Endothelial cell of umbilical vein (primary cell): ENCODE measurements at regions not wholly inside any gene's neighbourhood (a gene's known extent, or its start where the extent isn't known, plus 50 kb on each side); places are given as distances from the start of the nearest gene placed in this dataset.

Experiments
- BruUV-seq: library from RNA; stranded (reverse); fragments of 400-500 nt; replicated peaks from 2 replicates; lab custom pipeline; 2021; lab: Mats Ljungman, UMichigan
- CTCF ChIA-PET: fragments of 300-600, 350-600 bp; sonication (Branson Sonifier 250); formaldehyde crosslinking; loops from one replicate; lab custom pipeline; 2021; ENCODE audit warnings: antibody characterized with exemption, inconsistent platforms; lab: Charles Lee
- POLR2A ChIA-PET: fragments of 300-600, 350-600 bp; sonication (Branson Sonifier 250); formaldehyde crosslinking; loops from one replicate; lab custom pipeline; 2021; ENCODE audit warnings: antibody characterized with exemption, inconsistent platforms; lab: Charles Lee
- DNase-seq: peaks from one replicate; pipeline ENCODE4 v3.0.0-alpha.2; 2011; ENCODE audit warnings: low read depth, low spot score
- FAIRE-seq: peaks from 2 replicates; lab custom pipeline; 2011; peaks lifted over from hg19 to GRCh38; lab: Jason Lieb, UNC
- H2AFZ ChIP-seq: 2 replicates; pipeline ENCODE4 v1.6.0; 2012; ENCODE audit warnings: low read depth, low read length, control low read depth, inconsistent platforms
- H3K27ac ChIP-seq: 2 replicates; pipeline ENCODE4 v1.5.1; 2011; ENCODE audit warnings: low read depth, mild to moderate bottlenecking, control low read depth, low read length, moderate library complexity; ENCODE audit not compliant: insufficient read depth
- H3K27me3 ChIP-seq, 2 experiments: 2 replicates each; pipeline versions ENCODE4 v1.6.0 to v1.6.1; 2011; ENCODE audit warnings: low read length in 2 of 2, mixed read lengths in 1 of 2; ENCODE audit not compliant: control insufficient read depth in 2 of 2, insufficient read depth in 2 of 2
- H3K36me3 ChIP-seq, 2 experiments: 2 replicates in 1 of 2; 3 replicates in 1 of 2; pipeline ENCODE4 v1.5.1; 2011; ENCODE audit warnings: low read length in 2 of 2, mild to moderate bottlenecking in 1 of 2, moderate library complexity in 1 of 2; ENCODE audit not compliant: control insufficient read depth in 2 of 2, insufficient read depth in 2 of 2; ENCODE audit errors: extremely low read depth in 1 of 2
- H3K4me1 ChIP-seq: 3 replicates; pipeline ENCODE4 v1.5.1; 2011; ENCODE audit warnings: mild to moderate bottlenecking, low read length; ENCODE audit not compliant: control insufficient read depth, insufficient read depth; ENCODE audit errors: extremely low read depth
- H3K4me2 ChIP-seq: 2 replicates; pipeline ENCODE4 v1.6.1; 2011; ENCODE audit warnings: low read length, control low read depth, mixed read lengths; ENCODE audit not compliant: insufficient read depth
- H3K4me3 ChIP-seq, 3 experiments: fragments of 200-600 bp in 1 of 3; sonication (generic), shearing (Covaris generic) in 1 of 3; replicated peaks in 1 of 3; 2 replicates each; pipeline ENCODE4 v1.5.1; 2011 to 2016; ENCODE audit warnings: control low read depth in 3 of 3, low read length in 3 of 3, mild to moderate bottlenecking in 2 of 3, inconsistent platforms in 1 of 3, low read depth in 1 of 3, moderate library complexity in 1 of 3; ENCODE audit not compliant: insufficient read depth in 1 of 3
- H3K79me2 ChIP-seq: 2 replicates; pipeline ENCODE4 v1.6.0; 2012; ENCODE audit warnings: low read length, inconsistent platforms; ENCODE audit not compliant: control insufficient read depth, insufficient read depth
- H3K9ac ChIP-seq: replicated peaks from 2 replicates; pipeline ENCODE3; 2011; ENCODE audit warnings: low read length, control low read depth; ENCODE audit not compliant: insufficient read depth; ENCODE audit errors: extremely low read depth
- H3K9me1 ChIP-seq: replicated peaks from 3 replicates; pipeline ENCODE4 v1.6.0; 2011; ENCODE audit warnings: mild to moderate bottlenecking, low read length; ENCODE audit not compliant: control insufficient read depth, insufficient read depth; ENCODE audit errors: extremely low read depth
- H3K9me3 ChIP-seq: replicated peaks from 2 replicates; pipeline ENCODE4 v1.5.1; 2012; ENCODE audit warnings: low read length, inconsistent platforms; ENCODE audit not compliant: control insufficient read depth, insufficient read depth
- H4K20me1 ChIP-seq: replicated peaks from 2 replicates; pipeline ENCODE3; 2011; ENCODE audit warnings: mild to moderate bottlenecking, low read length; ENCODE audit not compliant: control insufficient read depth, insufficient read depth; ENCODE audit errors: extremely low read depth
- EZH2 ChIP-seq: IDR thresholded peaks from 2 replicates; pipeline ENCODE4 v1.6.1; 2012; ENCODE audit warnings: borderline replicate concordance, low read depth, mild to moderate bottlenecking, moderate library complexity, low read length, inconsistent platforms; ENCODE audit not compliant: severe bottlenecking
- FOS ChIP-seq: IDR thresholded peaks from 2 replicates; pipeline ENCODE4 v1.6.1; 2011; ENCODE audit warnings: mild to moderate bottlenecking, low read length, moderate library complexity, borderline replicate concordance; ENCODE audit not compliant: insufficient read depth
- GATA2 ChIP-seq: IDR thresholded peaks from 2 replicates; pipeline ENCODE4 v1.7.0; 2011; ENCODE audit warnings: low read depth, mild to moderate bottlenecking, moderate library complexity, mixed read lengths, low read length; ENCODE audit not compliant: insufficient read length, insufficient read depth
- JUN ChIP-seq: IDR thresholded peaks from 2 replicates; pipeline ENCODE4 v1.6.1; 2011; ENCODE audit warnings: borderline replicate concordance, low read depth; ENCODE audit not compliant: insufficient read length, insufficient read depth
- MYC ChIP-seq: IDR thresholded peaks from one replicate; pipeline ENCODE4 v1.6.1; 2011; ENCODE audit warnings: mild to moderate bottlenecking, low read depth, low read length
- POLR2A ChIP-seq: IDR thresholded peaks from 2 replicates; pipeline ENCODE4 v1.6.1; 2012; ENCODE audit warnings: low read depth, mild to moderate bottlenecking, control low read depth, low read length
- POLR2AphosphoS5 ChIP-seq: IDR thresholded peaks from 2 replicates; pipeline ENCODE4 v1.6.1; 2012; ENCODE audit warnings: low read depth, mild to moderate bottlenecking, control low read depth, low read length, moderate library complexity; ENCODE audit not compliant: insufficient read depth
- dilution Hi-C: fragments of 300-500 bp; cut with MboI; formaldehyde crosslinking; loops from one replicate; pipeline ENCODE4 v1.15.0; 2019; ENCODE audit warnings: low sequenced_read_pairs; ENCODE audit not compliant: extremely low pct_ligation_motif_present
- intact Hi-C: fragments of 100-400 bp; cut with micrococcal nuclease; formaldehyde crosslinking; loops from one replicate; pipeline ENCODE4 v1.10.0; 2022
- TF ChIP-seq, protein P1 (sequence below), 2 donors: IDR thresholded peaks; 1 replicate in 1 of 2; 2 replicates in 1 of 2; pipeline ENCODE4 v1.5.1; 2011; ENCODE audit warnings: low read length in 2 of 2, mild to moderate bottlenecking in 2 of 2, moderate library complexity in 2 of 2, control low read depth in 1 of 2, inconsistent platforms in 1 of 2, low read depth in 1 of 2; ENCODE audit not compliant: insufficient read depth in 1 of 2; ENCODE audit errors: extremely low read depth in 1 of 2
- TF ChIP-seq, protein P2 (sequence below): IDR thresholded peaks from 2 replicates; pipeline ENCODE4 v1.6.1; 2011; ENCODE audit not compliant: insufficient read depth, insufficient read length

DNA sequence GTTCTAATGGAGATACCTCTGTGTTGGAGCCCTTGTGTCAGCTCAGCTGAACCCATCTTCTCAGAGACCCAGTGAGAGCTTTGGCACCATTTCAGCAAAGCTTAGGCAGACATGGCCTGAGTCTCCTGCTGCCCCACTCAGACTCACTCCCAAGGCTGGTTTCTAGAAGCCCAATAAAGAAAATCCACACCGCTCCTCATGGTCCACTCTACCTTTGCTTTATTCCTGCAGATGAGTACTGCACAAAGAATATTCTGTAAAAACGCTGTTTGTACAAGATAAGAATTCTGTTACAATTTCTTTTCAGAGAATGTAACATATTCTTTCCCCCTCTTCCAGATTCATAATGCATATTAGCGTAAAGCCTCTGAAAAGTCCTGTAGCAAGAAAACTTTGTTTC is 129.3 kb downstream of the C5orf15 start:
- H3K4me3 ChIP-seq = no peak overlapping the region
- H4K20me1 ChIP-seq = no peaks in the 10 kb centered on the region
- TF ChIP-seq POLR2AphosphoS5 = no peak
- no peak for TF ChIP-seq EZH2
- TF ChIP-seq POLR2A = no peak
- TF ChIP-seq GATA2 = no peak
- TF ChIP-seq FOS = no peak
- no peak for TF ChIP-seq JUN
- TF ChIP-seq MYC = no peak
- TF ChIP-seq, protein P1, sequence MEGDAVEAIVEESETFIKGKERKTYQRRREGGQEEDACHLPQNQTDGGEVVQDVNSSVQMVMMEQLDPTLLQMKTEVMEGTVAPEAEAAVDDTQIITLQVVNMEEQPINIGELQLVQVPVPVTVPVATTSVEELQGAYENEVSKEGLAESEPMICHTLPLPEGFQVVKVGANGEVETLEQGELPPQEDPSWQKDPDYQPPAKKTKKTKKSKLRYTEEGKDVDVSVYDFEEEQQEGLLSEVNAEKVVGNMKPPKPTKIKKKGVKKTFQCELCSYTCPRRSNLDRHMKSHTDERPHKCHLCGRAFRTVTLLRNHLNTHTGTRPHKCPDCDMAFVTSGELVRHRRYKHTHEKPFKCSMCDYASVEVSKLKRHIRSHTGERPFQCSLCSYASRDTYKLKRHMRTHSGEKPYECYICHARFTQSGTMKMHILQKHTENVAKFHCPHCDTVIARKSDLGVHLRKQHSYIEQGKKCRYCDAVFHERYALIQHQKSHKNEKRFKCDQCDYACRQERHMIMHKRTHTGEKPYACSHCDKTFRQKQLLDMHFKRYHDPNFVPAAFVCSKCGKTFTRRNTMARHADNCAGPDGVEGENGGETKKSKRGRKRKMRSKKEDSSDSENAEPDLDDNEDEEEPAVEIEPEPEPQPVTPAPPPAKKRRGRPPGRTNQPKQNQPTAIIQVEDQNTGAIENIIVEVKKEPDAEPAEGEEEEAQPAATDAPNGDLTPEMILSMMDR (IDR thresholded peaks at IDR 0.05; ENCODE audit: extremely low read depth in 1 of 2, insufficient read depth in 1 of 2, low read depth in 1 of 2, low read length in 2 of 2) = no peak
- TF ChIP-seq, protein P2, sequence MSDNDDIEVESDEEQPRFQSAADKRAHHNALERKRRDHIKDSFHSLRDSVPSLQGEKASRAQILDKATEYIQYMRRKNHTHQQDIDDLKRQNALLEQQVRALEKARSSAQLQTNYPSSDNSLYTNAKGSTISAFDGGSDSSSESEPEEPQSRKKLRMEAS = no peak
- H3K9me3 ChIP-seq = no peaks in the 10 kb centered on the region
- intact Hi-C loops (no loop called here), dilution Hi-C loops (no loop called here)
- FAIRE-seq (no peak), DNase-seq (no peak)
- no peak overlapping the region for H3K9ac ChIP-seq
- BruUV-seq = no TSS peak
- peaks cover 8% of the 10 kb centered on the region in 2 experiments for H3K27me3 ChIP-seq
- no peaks in the 10 kb centered on the region for H3K9me1 ChIP-seq
- H3K79me2 ChIP-seq = no peaks in the 10 kb centered on the region
- H3K4me2 ChIP-seq = no peak overlapping the region
- ChIA-PET CTCF (no interaction called here), POLR2A (no interaction called here)
- H2AFZ ChIP-seq = no peak overlapping the region
- no peaks in the 10 kb centered on the region for H3K4me1 ChIP-seq
- no peak overlapping the region for H3K27ac ChIP-seq
- no peaks in the 10 kb centered on the region for H3K36me3 ChIP-seq
